ENCODE measurements at regions not wholly inside any gene's neighbourhood (a gene's known extent, or its start where the extent isn't known, plus 50 kb on each side); places are given as distances from the start of the nearest gene placed in this dataset.
A peak's percentile ranks its signal among the peaks of the same experiment; 100 is the strongest.

- H3K4me3 ChIP-seq: no peak overlapping the region
- H3K36me3 ChIP-seq: no peaks in the 10 kb centered on the region
- TF ChIP-seq CTCF (IDR thresholded peaks at IDR 0.05) (no peak), POLR2A (IDR thresholded peaks at IDR 0.05) (no peak), EP300 (IDR thresholded peaks at IDR 0.05) (no peak), POLR2AphosphoS5 (IDR thresholded peaks at IDR 0.05) (no peak)
- no peak for DNase-seq
- H3K27ac ChIP-seq: no peak overlapping the region
- intact Hi-C loops (cut with DNase I; ENCODE audit: low total_unique reads): no loop called here
- 82 to 88% (median 84%) methylated on average over 2 of the region's 2 CpGs for WGBS, 5 donors
- H3K4me1 ChIP-seq: no peaks in the 10 kb centered on the region
- peaks cover 0 to 6% (median 0%) of the 10 kb centered on the region in 4 donors for H3K9me3 ChIP-seq
- no peaks in the 10 kb centered on the region for H3K27me3 ChIP-seq
Measured at GRCh38 chr1:172867216-172867818, 183.4 kb downstream of the TNFSF18 start.

GRCh38 chr1:172870901-172871606, 179.7 kb downstream of the TNFSF18 start:
- peak in 1 of 2 donors; percentile 26 for DNase-seq
- no peaks in the 10 kb centered on the region for H3K9me3 ChIP-seq
- H3K27me3 ChIP-seq: no peaks in the 10 kb centered on the region
- intact Hi-C loops (cut with DNase I; ENCODE audit: low total_unique reads): no loop called here
- TF ChIP-seq POLR2AphosphoS5 (IDR thresholded peaks at IDR 0.05) (no peak), CTCF (IDR thresholded peaks at IDR 0.05) (no peak), EP300 (IDR thresholded peaks at IDR 0.05) (no peak), POLR2A (IDR thresholded peaks at IDR 0.05) (no peak)
- no peak overlapping the region for H3K27ac ChIP-seq
- no peaks in the 10 kb centered on the region for H3K4me1 ChIP-seq
- H3K4me3 ChIP-seq: no peak overlapping the region
- H3K36me3 ChIP-seq: no peaks in the 10 kb centered on the region

- TF ChIP-seq CTCF (IDR thresholded peaks at IDR 0.05) (no peak), EP300 (IDR thresholded peaks at IDR 0.05) (no peak), POLR2AphosphoS5 (IDR thresholded peaks at IDR 0.05) (no peak), POLR2A (IDR thresholded peaks at IDR 0.05) (no peak)
- Histone ChIP-seq H3K4me3 (no peak overlapping the region), H3K27me3 (no peaks in the 10 kb centered on the region), H3K27ac (no peak overlapping the region), H3K9me3 (no peaks in the 10 kb centered on the region), H3K4me1 (no peaks in the 10 kb centered on the region), H3K36me3 (no peaks in the 10 kb centered on the region)
- DNase-seq: no peak
- intact Hi-C loops (cut with DNase I; ENCODE audit: low total_unique reads): no loop called here
- WGBS, 5 donors: 7 to 32% (median 18%) methylated on average over 1 of the region's 1 CpG
Measured at GRCh38 chr1:172874950-172875349, 175.8 kb downstream of the TNFSF18 start.

GRCh38 chr1:172875892-172876291, 174.8 kb downstream of the TNFSF18 start:
- H3K27ac ChIP-seq: no peak overlapping the region
- intact Hi-C loops (cut with DNase I; ENCODE audit: low total_unique reads): no loop called here
- no peak overlapping the region for H3K4me3 ChIP-seq
- TF ChIP-seq EP300 (IDR thresholded peaks at IDR 0.05): no peak
- no peak for TF ChIP-seq POLR2A (IDR thresholded peaks at IDR 0.05)
- TF ChIP-seq CTCF (IDR thresholded peaks at IDR 0.05): no peak
- TF ChIP-seq POLR2AphosphoS5 (IDR thresholded peaks at IDR 0.05): no peak
- H3K9me3 ChIP-seq: no peaks in the 10 kb centered on the region
- no peaks in the 10 kb centered on the region for H3K36me3 ChIP-seq
- no peak for DNase-seq
- H3K27me3 ChIP-seq: no peaks in the 10 kb centered on the region
- no peaks in the 10 kb centered on the region for H3K4me1 ChIP-seq

Data from stomach (tissue), 8 donors.